ENCODE measurements at regions not wholly inside any gene's neighbourhood (a gene's known extent, or its start where the extent isn't known, plus 50 kb on each side); places are given as distances from the start of the nearest gene placed in this dataset.
"Not testable (repeated sequence)": the region's sequence is repeated elsewhere in the genome, so short reads cannot be mapped to it uniquely, and the experiment has no call there.

DNA sequence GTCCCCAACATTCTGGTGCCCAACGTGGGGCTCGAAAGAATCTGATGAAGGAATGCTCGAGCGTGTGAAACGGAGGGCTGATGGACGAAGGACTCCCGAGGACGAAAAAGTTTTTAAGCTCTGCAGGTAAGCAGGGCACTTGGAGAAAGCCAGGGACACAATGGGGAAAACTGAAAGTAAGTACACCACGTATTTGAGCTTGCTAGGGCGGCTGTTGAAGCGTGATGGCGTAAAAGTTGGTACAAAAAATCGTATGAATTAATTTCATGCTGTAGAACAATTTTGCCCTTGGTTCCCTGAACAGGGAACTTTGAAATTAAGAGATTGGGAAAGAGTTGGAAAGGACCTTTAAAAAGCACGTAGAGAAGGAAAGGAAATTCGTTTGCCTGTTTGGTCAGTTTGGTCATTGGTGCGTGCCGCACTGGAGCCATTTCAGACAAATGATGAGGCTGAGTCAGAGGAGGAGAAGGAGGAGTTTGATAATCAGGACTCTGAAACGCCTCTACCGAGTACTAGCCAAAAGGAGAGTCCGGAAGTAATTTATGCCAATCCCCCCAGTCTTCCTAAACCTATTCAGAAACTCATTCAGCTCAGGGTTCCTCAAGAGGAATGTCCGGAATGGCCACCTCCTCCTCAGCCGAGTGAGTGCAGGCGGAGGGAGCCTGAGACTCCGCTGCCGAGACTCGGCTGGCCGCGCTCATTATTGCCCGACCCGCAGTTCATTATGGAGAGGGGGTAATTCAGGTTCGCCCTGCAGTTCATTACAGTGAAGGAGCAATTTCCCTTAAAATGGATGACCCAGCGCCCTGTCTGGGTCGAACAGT lies 59.2 kb upstream of the PRSS16 start:
- TF ChIP-seq, protein P1, sequence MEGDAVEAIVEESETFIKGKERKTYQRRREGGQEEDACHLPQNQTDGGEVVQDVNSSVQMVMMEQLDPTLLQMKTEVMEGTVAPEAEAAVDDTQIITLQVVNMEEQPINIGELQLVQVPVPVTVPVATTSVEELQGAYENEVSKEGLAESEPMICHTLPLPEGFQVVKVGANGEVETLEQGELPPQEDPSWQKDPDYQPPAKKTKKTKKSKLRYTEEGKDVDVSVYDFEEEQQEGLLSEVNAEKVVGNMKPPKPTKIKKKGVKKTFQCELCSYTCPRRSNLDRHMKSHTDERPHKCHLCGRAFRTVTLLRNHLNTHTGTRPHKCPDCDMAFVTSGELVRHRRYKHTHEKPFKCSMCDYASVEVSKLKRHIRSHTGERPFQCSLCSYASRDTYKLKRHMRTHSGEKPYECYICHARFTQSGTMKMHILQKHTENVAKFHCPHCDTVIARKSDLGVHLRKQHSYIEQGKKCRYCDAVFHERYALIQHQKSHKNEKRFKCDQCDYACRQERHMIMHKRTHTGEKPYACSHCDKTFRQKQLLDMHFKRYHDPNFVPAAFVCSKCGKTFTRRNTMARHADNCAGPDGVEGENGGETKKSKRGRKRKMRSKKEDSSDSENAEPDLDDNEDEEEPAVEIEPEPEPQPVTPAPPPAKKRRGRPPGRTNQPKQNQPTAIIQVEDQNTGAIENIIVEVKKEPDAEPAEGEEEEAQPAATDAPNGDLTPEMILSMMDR (IDR thresholded peaks at IDR 0.05; ENCODE audit: insufficient read depth, low read length, severe bottlenecking): no peak
- H3K4me3 ChIP-seq (ENCODE audit: low read depth, low read length): peak overlapping the region; percentile 71
- no peaks in the 10 kb centered on the region for H3K27me3 ChIP-seq (ENCODE audit: control insufficient read depth, insufficient read depth, low read length)
- H3K36me3 ChIP-seq (ENCODE audit: control insufficient read depth, insufficient read depth, low read length): no peaks in the 10 kb centered on the region
- DNase-seq (ENCODE audit: low read depth) (peak; percentile 77), FAIRE-seq (no peak)

DNA sequence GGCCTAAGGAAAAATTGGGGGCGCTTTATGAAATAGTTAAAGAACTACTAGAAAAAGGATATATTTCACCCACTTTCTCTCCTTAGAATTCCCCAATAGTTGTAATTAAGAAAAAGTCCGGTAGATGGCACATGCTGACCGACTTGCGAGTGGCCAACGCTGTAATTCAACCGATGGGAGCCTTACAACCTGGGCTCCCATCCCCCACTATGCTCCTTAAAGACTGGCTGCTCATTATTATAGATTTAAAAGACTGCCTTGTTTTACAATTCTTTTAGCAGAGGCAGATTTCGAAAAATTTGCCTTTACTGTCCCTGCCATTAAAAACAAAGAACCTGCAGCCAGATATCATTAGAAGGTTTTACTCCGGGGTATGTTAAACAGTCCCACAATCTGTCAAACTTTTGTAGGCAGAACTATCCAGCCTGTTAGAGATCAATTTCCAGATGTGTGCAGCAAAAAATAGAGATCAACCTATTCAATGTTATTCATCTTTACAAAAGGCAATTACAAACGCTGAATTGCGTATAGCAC lies 58.5 kb upstream of the PRSS16 start:
- Histone ChIP-seq H3K4me3 (ENCODE audit: low read depth, low read length) (peak overlapping the region; percentile 71), H3K36me3 (ENCODE audit: control insufficient read depth, insufficient read depth, low read length) (no peaks in the 10 kb centered on the region), H3K27me3 (ENCODE audit: control insufficient read depth, insufficient read depth, low read length) (no peaks in the 10 kb centered on the region)
- DNase-seq (ENCODE audit: low read depth): peak; percentile 75
- TF ChIP-seq, protein P1 (IDR thresholded peaks at IDR 0.05; ENCODE audit: insufficient read depth, low read length, severe bottlenecking): peak; percentile 46
- FAIRE-seq: no peak

DNA sequence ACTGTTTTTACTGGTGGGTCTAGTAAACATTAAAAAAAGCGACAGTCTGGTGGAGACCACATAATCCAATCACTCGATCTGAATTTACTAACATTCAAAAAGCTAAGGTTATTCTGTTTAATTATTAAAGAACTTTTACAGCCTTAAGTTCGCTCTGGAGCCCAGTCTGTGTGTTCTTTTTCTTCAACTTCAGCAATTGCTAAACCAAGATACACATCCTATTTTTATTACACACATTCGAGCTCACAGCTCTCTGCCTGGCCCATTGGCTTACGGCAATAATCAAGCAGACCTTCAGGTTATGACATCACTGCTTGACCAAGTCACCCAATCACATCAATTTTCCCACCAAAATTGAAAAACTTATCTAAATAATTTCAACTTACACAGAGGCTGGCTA lies 57.4 kb upstream of the PRSS16 start:
- no peak for FAIRE-seq
- DNase-seq (ENCODE audit: low read depth): no peak
- no peaks in the 10 kb centered on the region for H3K27me3 ChIP-seq (ENCODE audit: control insufficient read depth, insufficient read depth, low read length)
- no peaks in the 10 kb centered on the region for H3K36me3 ChIP-seq (ENCODE audit: control insufficient read depth, insufficient read depth, low read length)
- TF ChIP-seq, protein P1 (IDR thresholded peaks at IDR 0.05; ENCODE audit: insufficient read depth, low read length, severe bottlenecking): no peak
- no peak overlapping the region for H3K4me3 ChIP-seq (ENCODE audit: low read depth, low read length)

DNA sequence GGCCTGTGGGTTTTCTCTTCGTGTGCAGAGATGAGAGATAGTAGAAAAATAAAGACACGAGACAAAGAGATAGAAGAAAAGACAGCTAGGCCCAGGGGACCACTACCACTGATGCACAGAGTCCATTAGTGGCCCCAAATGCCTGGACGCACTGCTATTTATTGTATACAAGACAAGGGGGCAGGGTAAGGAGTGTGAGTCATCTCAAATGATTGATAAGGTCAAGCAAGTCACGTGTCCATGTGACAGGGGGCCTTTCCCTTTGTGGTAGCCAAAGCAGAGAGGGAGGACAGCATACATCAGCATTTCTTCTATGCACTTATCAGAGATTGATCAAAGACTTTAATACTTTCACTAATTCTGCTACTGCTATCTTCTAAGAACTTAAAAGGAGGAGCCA lies 53.0 kb upstream of the PRSS16 start:
- DNase-seq (ENCODE audit: low read depth); FAIRE-seq; H3K4me3 ChIP-seq (ENCODE audit: low read depth, low read length); H3K27me3 ChIP-seq (ENCODE audit: control insufficient read depth, insufficient read depth, low read length); H3K36me3 ChIP-seq (ENCODE audit: control insufficient read depth, insufficient read depth, low read length): not testable (repeated sequence)

DNA sequence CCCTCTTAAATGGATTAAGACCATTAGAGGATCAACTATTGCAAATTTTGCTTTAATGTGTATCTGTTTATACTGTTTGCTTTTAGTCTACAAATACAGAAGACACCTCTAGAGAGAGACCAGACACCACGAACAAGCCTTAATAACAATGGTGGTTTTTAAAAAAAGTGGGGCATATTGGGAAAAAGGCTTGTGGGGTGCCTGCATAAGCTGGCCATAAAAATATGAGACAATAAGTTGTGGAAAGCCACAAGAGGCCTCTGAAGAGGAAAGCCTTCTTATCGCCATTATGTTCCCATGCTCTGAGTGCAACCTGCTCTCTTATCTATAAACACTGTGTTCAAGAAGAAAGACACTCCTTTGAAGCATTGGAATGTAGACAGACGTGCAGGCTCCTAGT lies 52.0 kb upstream of the PRSS16 start:
- not testable (repeated sequence) for DNase-seq (ENCODE audit: low read depth); FAIRE-seq; H3K27me3 ChIP-seq (ENCODE audit: control insufficient read depth, insufficient read depth, low read length); H3K4me3 ChIP-seq (ENCODE audit: low read depth, low read length); H3K36me3 ChIP-seq (ENCODE audit: control insufficient read depth, insufficient read depth, low read length)

All from bronchial epithelial cell (primary cell).